ENCODE measurements at regions not wholly inside any gene's neighbourhood (a gene's known extent, or its start where the extent isn't known, plus 50 kb on each side); places are given as distances from the start of the nearest gene placed in this dataset.
A peak's percentile ranks its signal among the peaks of the same experiment; 100 is the strongest.

- peak; percentile 6 for TF ChIP-seq CTCF (IDR thresholded peaks at IDR 0.05; ENCODE audit: insufficient read depth, low read length)
- peak; percentile 88 for DNase-seq (ENCODE audit: low read depth)
- no peak overlapping the region for H3K4me3 ChIP-seq (ENCODE audit: low read depth, low read length)
These were observed 161.2 kb downstream of the EFNB1 start for GRCh38 chrX:68989865-68990606.

- TF ChIP-seq CTCF (IDR thresholded peaks at IDR 0.05; ENCODE audit: insufficient read depth, low read length), result no peak
- no peak overlapping the region for H3K4me3 ChIP-seq (ENCODE audit: low read depth, low read length)
- no peak for DNase-seq (ENCODE audit: low read depth)
These were observed 160.6 kb downstream of the EFNB1 start for GRCh38 chrX:68989456-68989855.

GRCh38 chrX:68988865-68989264, 160.0 kb downstream of the EFNB1 start:
- H3K4me3 ChIP-seq (ENCODE audit: low read depth, low read length), result no peak overlapping the region
- no peak for TF ChIP-seq CTCF (IDR thresholded peaks at IDR 0.05; ENCODE audit: insufficient read depth, low read length)
- DNase-seq (ENCODE audit: low read depth), result no peak

GRCh38 chrX:68985135-68985755, 156.4 kb downstream of the EFNB1 start:
- no peak for DNase-seq (ENCODE audit: low read depth)
- TF ChIP-seq CTCF (IDR thresholded peaks at IDR 0.05; ENCODE audit: insufficient read depth, low read length), result no peak
- no peak overlapping the region for H3K4me3 ChIP-seq (ENCODE audit: low read depth, low read length)

- no peak for TF ChIP-seq CTCF (IDR thresholded peaks at IDR 0.05; ENCODE audit: insufficient read depth, low read length)
- H3K4me3 ChIP-seq (ENCODE audit: low read depth, low read length), result no peak overlapping the region
- no peak for DNase-seq (ENCODE audit: low read depth)
These were observed 154.4 kb downstream of the EFNB1 start for GRCh38 chrX:68983004-68983857.

GRCh38 chrX:68982476-68982875, 153.7 kb downstream of the EFNB1 start:
- DNase-seq (ENCODE audit: low read depth), result no peak
- H3K4me3 ChIP-seq (ENCODE audit: low read depth, low read length), result no peak overlapping the region
- no peak for TF ChIP-seq CTCF (IDR thresholded peaks at IDR 0.05; ENCODE audit: insufficient read depth, low read length)

Data from fibroblast of the aortic adventitia (primary cell).